Astrocyte of the spinal cord (primary cell): ENCODE measurements at regions not wholly inside any gene's neighbourhood (a gene's known extent, or its start where the extent isn't known, plus 50 kb on each side); places are given as distances from the start of the nearest gene placed in this dataset.
A peak's percentile ranks its signal among the peaks of the same experiment; 100 is the strongest.

Experiments used
- DNase-seq: peaks from one replicate; pipeline ENCODE4 v3.0.0; 2011; ENCODE audit warnings: low read depth, low spot score
- H3K4me3 ChIP-seq: 2 replicates; pipeline ENCODE4 v1.5.1; 2011; ENCODE audit warnings: low read depth, mild to moderate bottlenecking, low read length, moderate library complexity
- in situ Hi-C: cut with HindIII; loops from 2 replicates; pipeline ENCODE4 v1.10.0; 2017; ENCODE audit warnings: low sequenced_read_pairs
- TF ChIP-seq, protein P1 (sequence below): IDR thresholded peaks from 2 replicates; pipeline ENCODE4 v1.5.1; 2012; ENCODE audit warnings: low read depth, mild to moderate bottlenecking, low read length, inconsistent platforms

- DNase-seq, result no peak
- in situ Hi-C loops, result no loop called here
- no peak overlapping the region for H3K4me3 ChIP-seq
- TF ChIP-seq, protein P1, sequence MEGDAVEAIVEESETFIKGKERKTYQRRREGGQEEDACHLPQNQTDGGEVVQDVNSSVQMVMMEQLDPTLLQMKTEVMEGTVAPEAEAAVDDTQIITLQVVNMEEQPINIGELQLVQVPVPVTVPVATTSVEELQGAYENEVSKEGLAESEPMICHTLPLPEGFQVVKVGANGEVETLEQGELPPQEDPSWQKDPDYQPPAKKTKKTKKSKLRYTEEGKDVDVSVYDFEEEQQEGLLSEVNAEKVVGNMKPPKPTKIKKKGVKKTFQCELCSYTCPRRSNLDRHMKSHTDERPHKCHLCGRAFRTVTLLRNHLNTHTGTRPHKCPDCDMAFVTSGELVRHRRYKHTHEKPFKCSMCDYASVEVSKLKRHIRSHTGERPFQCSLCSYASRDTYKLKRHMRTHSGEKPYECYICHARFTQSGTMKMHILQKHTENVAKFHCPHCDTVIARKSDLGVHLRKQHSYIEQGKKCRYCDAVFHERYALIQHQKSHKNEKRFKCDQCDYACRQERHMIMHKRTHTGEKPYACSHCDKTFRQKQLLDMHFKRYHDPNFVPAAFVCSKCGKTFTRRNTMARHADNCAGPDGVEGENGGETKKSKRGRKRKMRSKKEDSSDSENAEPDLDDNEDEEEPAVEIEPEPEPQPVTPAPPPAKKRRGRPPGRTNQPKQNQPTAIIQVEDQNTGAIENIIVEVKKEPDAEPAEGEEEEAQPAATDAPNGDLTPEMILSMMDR, result no peak
Measured at GRCh38 chr7:85475476-85475875, 288.6 kb upstream of the SEMA3D start.

DNA sequence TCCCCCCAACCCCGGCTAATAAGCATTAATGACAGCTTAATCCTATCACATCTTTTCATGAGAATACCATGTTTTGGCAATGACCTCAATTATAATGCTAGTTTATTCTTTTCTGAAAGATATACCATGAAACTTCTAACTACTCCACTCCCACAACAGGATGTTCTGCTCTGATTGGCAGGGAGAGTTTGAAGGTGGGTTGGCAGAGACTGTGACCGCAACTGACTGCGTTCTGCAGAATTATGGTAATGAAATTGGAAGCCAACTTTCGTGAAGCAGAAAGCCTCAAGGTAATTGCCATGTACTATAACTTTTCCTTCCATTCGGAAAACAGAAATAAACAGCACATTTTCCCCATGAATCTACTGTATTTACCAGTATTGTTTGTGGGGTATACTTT lies 288.2 kb upstream of the SEMA3D start:
- no peak overlapping the region for H3K4me3 ChIP-seq
- in situ Hi-C loops, result no loop called here
- TF ChIP-seq, protein P1, result no peak
- DNase-seq, result no peak

- in situ Hi-C loops, result no loop called here
- H3K4me3 ChIP-seq, result no peak overlapping the region
- TF ChIP-seq, protein P1, result no peak
- peak; percentile 27 for DNase-seq
Measured at GRCh38 chr7:85474234-85474633, 287.4 kb upstream of the SEMA3D start.

GRCh38 chr7:85471740-85472139 lies 284.9 kb upstream of the SEMA3D start:
- peak; percentile 83 for DNase-seq
- in situ Hi-C loops, result no loop called here
- no peak overlapping the region for H3K4me3 ChIP-seq
- TF ChIP-seq, protein P1, result no peak

DNA sequence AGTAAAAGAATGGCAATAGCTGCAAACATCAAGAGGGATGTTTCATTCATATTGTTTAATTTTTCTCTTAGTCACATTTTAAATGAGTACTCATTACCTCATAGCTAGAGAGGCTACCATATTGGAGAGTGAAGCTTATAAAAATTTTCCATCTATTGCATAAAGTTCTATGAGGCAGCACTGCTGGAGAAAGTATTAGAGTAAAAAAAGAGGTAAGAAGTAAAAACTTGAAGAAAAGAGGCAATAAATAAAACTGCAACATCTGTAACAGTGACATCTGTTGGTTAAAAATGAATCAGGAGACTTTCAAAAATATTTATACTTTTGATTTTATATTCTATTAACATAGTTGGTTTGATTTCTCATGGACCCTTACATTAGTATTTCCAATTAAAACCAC lies 284.5 kb upstream of the SEMA3D start:
- DNase-seq, result peak; percentile 5
- TF ChIP-seq, protein P1, result no peak
- no peak overlapping the region for H3K4me3 ChIP-seq
- in situ Hi-C loops, result no loop called here

GRCh38 chr7:85469446-85470010 lies 282.7 kb upstream of the SEMA3D start:
- peak; percentile 42 for DNase-seq
- H3K4me3 ChIP-seq, result no peak overlapping the region
- TF ChIP-seq, protein P1, result no peak
- in situ Hi-C loops, result no loop called here
